ENCODE measurements at regions not wholly inside any gene's neighbourhood (a gene's known extent, or its start where the extent isn't known, plus 50 kb on each side); places are given as distances from the start of the nearest gene placed in this dataset.

- TF ChIP-seq CREB1 (IDR thresholded peaks at IDR 0.05) (no peak), POLR2A (IDR thresholded peaks at IDR 0.05; ENCODE audit: control extremely low read depth in 1 of 2, low read depth in 2 of 2, low read length in 2 of 2) (no peak), CTCF (IDR thresholded peaks at IDR 0.05; ENCODE audit: control extremely low read depth in 1 of 3, insufficient read depth in 1 of 3, low read depth in 1 of 3, low read length in 3 of 3) (no peak), USF2 (IDR thresholded peaks at IDR 0.05; ENCODE audit: low read length) (no peak), NANOG (IDR thresholded peaks at IDR 0.05; ENCODE audit: insufficient read depth, low read depth, low read length, poor library complexity, severe bottlenecking) (no peak), MAX (IDR thresholded peaks at IDR 0.05) (no peak), EZH2 (IDR thresholded peaks at IDR 0.05; ENCODE audit: low read depth, low read length, severe bottlenecking) (no peak), SIX5 (IDR thresholded peaks at IDR 0.05; ENCODE audit: low read depth, low read length) (no peak), TBP (IDR thresholded peaks at IDR 0.05; ENCODE audit: low read depth, low read length) (no peak), JUND (IDR thresholded peaks at IDR 0.05; ENCODE audit: low read length) (no peak), POLR2AphosphoS5 (IDR thresholded peaks at IDR 0.05; ENCODE audit: low read depth, low read length) (no peak), YY1 (IDR thresholded peaks at IDR 0.05; ENCODE audit: low read depth, low read length) (no peak), TAF1 (IDR thresholded peaks at IDR 0.05; ENCODE audit: low read depth, low read length) (no peak), RBBP5 (IDR thresholded peaks at IDR 0.05; ENCODE audit: borderline replicate concordance, low read depth, low read length) (no peak)
Measured at GRCh38 chr6:12525276-12525675, 191.3 kb upstream of the PHACTR1 start.

All from H1 (cell line).